Endothelial cell of umbilical vein (primary cell): ENCODE measurements at regions not wholly inside any gene's neighbourhood (a gene's known extent, or its start where the extent isn't known, plus 50 kb on each side); places are given as distances from the start of the nearest gene placed in this dataset.

Experiments used
- BruUV-seq: library from RNA; stranded (reverse); fragments of 400-500 nt; replicated peaks from 2 replicates; lab custom pipeline; 2021; lab: Mats Ljungman, UMichigan
- CTCF ChIA-PET: fragments of 300-600, 350-600 bp; sonication (Branson Sonifier 250); formaldehyde crosslinking; loops from one replicate; lab custom pipeline; 2021; ENCODE audit warnings: antibody characterized with exemption, inconsistent platforms; lab: Charles Lee
- POLR2A ChIA-PET: fragments of 300-600, 350-600 bp; sonication (Branson Sonifier 250); formaldehyde crosslinking; loops from one replicate; lab custom pipeline; 2021; ENCODE audit warnings: antibody characterized with exemption, inconsistent platforms; lab: Charles Lee
- DNase-seq: peaks from one replicate; pipeline ENCODE4 v3.0.0-alpha.2; 2011; ENCODE audit warnings: low read depth, low spot score
- FAIRE-seq: peaks from 2 replicates; lab custom pipeline; 2011; peaks lifted over from hg19 to GRCh38; lab: Jason Lieb, UNC
- H2AFZ ChIP-seq: 2 replicates; pipeline ENCODE4 v1.6.0; 2012; ENCODE audit warnings: low read depth, low read length, control low read depth, inconsistent platforms
- H3K27ac ChIP-seq: 2 replicates; pipeline ENCODE4 v1.5.1; 2011; ENCODE audit warnings: low read depth, mild to moderate bottlenecking, control low read depth, low read length, moderate library complexity; ENCODE audit not compliant: insufficient read depth
- H3K27me3 ChIP-seq, 2 experiments: 2 replicates each; pipeline versions ENCODE4 v1.6.0 to v1.6.1; 2011; ENCODE audit warnings: low read length in 2 of 2, mixed read lengths in 1 of 2; ENCODE audit not compliant: control insufficient read depth in 2 of 2, insufficient read depth in 2 of 2
- H3K36me3 ChIP-seq, 2 experiments: 2 replicates in 1 of 2; 3 replicates in 1 of 2; pipeline ENCODE4 v1.5.1; 2011; ENCODE audit warnings: low read length in 2 of 2, mild to moderate bottlenecking in 1 of 2, moderate library complexity in 1 of 2; ENCODE audit not compliant: control insufficient read depth in 2 of 2, insufficient read depth in 2 of 2; ENCODE audit errors: extremely low read depth in 1 of 2
- H3K4me1 ChIP-seq: 3 replicates; pipeline ENCODE4 v1.5.1; 2011; ENCODE audit warnings: mild to moderate bottlenecking, low read length; ENCODE audit not compliant: control insufficient read depth, insufficient read depth; ENCODE audit errors: extremely low read depth
- H3K4me2 ChIP-seq: 2 replicates; pipeline ENCODE4 v1.6.1; 2011; ENCODE audit warnings: low read length, control low read depth, mixed read lengths; ENCODE audit not compliant: insufficient read depth
- H3K4me3 ChIP-seq, 3 experiments: fragments of 200-600 bp in 1 of 3; sonication (generic), shearing (Covaris generic) in 1 of 3; replicated peaks in 1 of 3; 2 replicates each; pipeline ENCODE4 v1.5.1; 2011 to 2016; ENCODE audit warnings: control low read depth in 3 of 3, low read length in 3 of 3, mild to moderate bottlenecking in 2 of 3, inconsistent platforms in 1 of 3, low read depth in 1 of 3, moderate library complexity in 1 of 3; ENCODE audit not compliant: insufficient read depth in 1 of 3
- H3K79me2 ChIP-seq: 2 replicates; pipeline ENCODE4 v1.6.0; 2012; ENCODE audit warnings: low read length, inconsistent platforms; ENCODE audit not compliant: control insufficient read depth, insufficient read depth
- H3K9ac ChIP-seq: replicated peaks from 2 replicates; pipeline ENCODE3; 2011; ENCODE audit warnings: low read length, control low read depth; ENCODE audit not compliant: insufficient read depth; ENCODE audit errors: extremely low read depth
- H3K9me1 ChIP-seq: replicated peaks from 3 replicates; pipeline ENCODE4 v1.6.0; 2011; ENCODE audit warnings: mild to moderate bottlenecking, low read length; ENCODE audit not compliant: control insufficient read depth, insufficient read depth; ENCODE audit errors: extremely low read depth
- H3K9me3 ChIP-seq: replicated peaks from 2 replicates; pipeline ENCODE4 v1.5.1; 2012; ENCODE audit warnings: low read length, inconsistent platforms; ENCODE audit not compliant: control insufficient read depth, insufficient read depth
- H4K20me1 ChIP-seq: replicated peaks from 2 replicates; pipeline ENCODE3; 2011; ENCODE audit warnings: mild to moderate bottlenecking, low read length; ENCODE audit not compliant: control insufficient read depth, insufficient read depth; ENCODE audit errors: extremely low read depth
- EZH2 ChIP-seq: IDR thresholded peaks from 2 replicates; pipeline ENCODE4 v1.6.1; 2012; ENCODE audit warnings: borderline replicate concordance, low read depth, mild to moderate bottlenecking, moderate library complexity, low read length, inconsistent platforms; ENCODE audit not compliant: severe bottlenecking
- FOS ChIP-seq: IDR thresholded peaks from 2 replicates; pipeline ENCODE4 v1.6.1; 2011; ENCODE audit warnings: mild to moderate bottlenecking, low read length, moderate library complexity, borderline replicate concordance; ENCODE audit not compliant: insufficient read depth
- GATA2 ChIP-seq: IDR thresholded peaks from 2 replicates; pipeline ENCODE4 v1.7.0; 2011; ENCODE audit warnings: low read depth, mild to moderate bottlenecking, moderate library complexity, mixed read lengths, low read length; ENCODE audit not compliant: insufficient read length, insufficient read depth
- JUN ChIP-seq: IDR thresholded peaks from 2 replicates; pipeline ENCODE4 v1.6.1; 2011; ENCODE audit warnings: borderline replicate concordance, low read depth; ENCODE audit not compliant: insufficient read length, insufficient read depth
- MYC ChIP-seq: IDR thresholded peaks from one replicate; pipeline ENCODE4 v1.6.1; 2011; ENCODE audit warnings: mild to moderate bottlenecking, low read depth, low read length
- POLR2A ChIP-seq: IDR thresholded peaks from 2 replicates; pipeline ENCODE4 v1.6.1; 2012; ENCODE audit warnings: low read depth, mild to moderate bottlenecking, control low read depth, low read length
- POLR2AphosphoS5 ChIP-seq: IDR thresholded peaks from 2 replicates; pipeline ENCODE4 v1.6.1; 2012; ENCODE audit warnings: low read depth, mild to moderate bottlenecking, control low read depth, low read length, moderate library complexity; ENCODE audit not compliant: insufficient read depth
- dilution Hi-C: fragments of 300-500 bp; cut with MboI; formaldehyde crosslinking; loops from one replicate; pipeline ENCODE4 v1.15.0; 2019; ENCODE audit warnings: low sequenced_read_pairs; ENCODE audit not compliant: extremely low pct_ligation_motif_present
- intact Hi-C: fragments of 100-400 bp; cut with micrococcal nuclease; formaldehyde crosslinking; loops from one replicate; pipeline ENCODE4 v1.10.0; 2022
- TF ChIP-seq, protein P1 (sequence below): IDR thresholded peaks from 2 replicates; pipeline ENCODE4 v1.6.1; 2011; ENCODE audit not compliant: insufficient read depth, insufficient read length
- TF ChIP-seq, protein P2 (sequence below), 2 donors: IDR thresholded peaks; 1 replicate in 1 of 2; 2 replicates in 1 of 2; pipeline ENCODE4 v1.5.1; 2011; ENCODE audit warnings: low read length in 2 of 2, mild to moderate bottlenecking in 2 of 2, moderate library complexity in 2 of 2, control low read depth in 1 of 2, inconsistent platforms in 1 of 2, low read depth in 1 of 2; ENCODE audit not compliant: insufficient read depth in 1 of 2; ENCODE audit errors: extremely low read depth in 1 of 2

DNA sequence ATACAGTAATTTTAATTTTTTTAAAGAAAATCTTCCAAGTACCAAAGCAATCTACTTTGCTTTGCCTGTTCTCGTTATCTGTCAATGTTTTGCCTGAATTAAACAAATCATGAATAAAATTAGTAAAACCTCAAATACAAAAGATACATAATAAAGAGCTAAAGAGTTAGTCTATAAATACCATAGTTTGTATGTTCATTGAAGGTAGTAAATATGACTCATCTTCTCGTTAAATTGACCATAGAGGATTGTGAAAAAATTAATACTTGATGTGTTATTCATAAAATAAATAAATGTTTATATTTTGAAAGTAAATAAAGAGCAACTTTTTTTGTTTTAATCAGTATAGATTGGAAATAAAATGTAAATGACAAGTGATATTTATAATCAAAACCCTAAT lies 246.5 kb upstream of the PLSCR5 start:
- DNase-seq (no peak), FAIRE-seq (no peak)
- Histone ChIP-seq H3K4me3 (no peak overlapping the region), H3K9ac (no peak overlapping the region), H2AFZ (no peak overlapping the region), H4K20me1 (no peaks in the 10 kb centered on the region), H3K27ac (no peak overlapping the region), H3K27me3 (no peaks in the 10 kb centered on the region), H3K36me3 (no peaks in the 10 kb centered on the region), H3K9me3 (no peaks in the 10 kb centered on the region), H3K79me2 (no peaks in the 10 kb centered on the region), H3K4me2 (no peak overlapping the region), H3K4me1 (no peaks in the 10 kb centered on the region), H3K9me1 (no peaks in the 10 kb centered on the region)
- intact Hi-C loops (no loop called here), dilution Hi-C loops (no loop called here)
- POLR2A ChIA-PET: no interaction called here
- TF ChIP-seq POLR2A: no peak
- no peak for TF ChIP-seq FOS
- TF ChIP-seq GATA2: no peak
- TF ChIP-seq, protein P1, sequence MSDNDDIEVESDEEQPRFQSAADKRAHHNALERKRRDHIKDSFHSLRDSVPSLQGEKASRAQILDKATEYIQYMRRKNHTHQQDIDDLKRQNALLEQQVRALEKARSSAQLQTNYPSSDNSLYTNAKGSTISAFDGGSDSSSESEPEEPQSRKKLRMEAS: no peak
- TF ChIP-seq, protein P2, sequence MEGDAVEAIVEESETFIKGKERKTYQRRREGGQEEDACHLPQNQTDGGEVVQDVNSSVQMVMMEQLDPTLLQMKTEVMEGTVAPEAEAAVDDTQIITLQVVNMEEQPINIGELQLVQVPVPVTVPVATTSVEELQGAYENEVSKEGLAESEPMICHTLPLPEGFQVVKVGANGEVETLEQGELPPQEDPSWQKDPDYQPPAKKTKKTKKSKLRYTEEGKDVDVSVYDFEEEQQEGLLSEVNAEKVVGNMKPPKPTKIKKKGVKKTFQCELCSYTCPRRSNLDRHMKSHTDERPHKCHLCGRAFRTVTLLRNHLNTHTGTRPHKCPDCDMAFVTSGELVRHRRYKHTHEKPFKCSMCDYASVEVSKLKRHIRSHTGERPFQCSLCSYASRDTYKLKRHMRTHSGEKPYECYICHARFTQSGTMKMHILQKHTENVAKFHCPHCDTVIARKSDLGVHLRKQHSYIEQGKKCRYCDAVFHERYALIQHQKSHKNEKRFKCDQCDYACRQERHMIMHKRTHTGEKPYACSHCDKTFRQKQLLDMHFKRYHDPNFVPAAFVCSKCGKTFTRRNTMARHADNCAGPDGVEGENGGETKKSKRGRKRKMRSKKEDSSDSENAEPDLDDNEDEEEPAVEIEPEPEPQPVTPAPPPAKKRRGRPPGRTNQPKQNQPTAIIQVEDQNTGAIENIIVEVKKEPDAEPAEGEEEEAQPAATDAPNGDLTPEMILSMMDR (IDR thresholded peaks at IDR 0.05; ENCODE audit: extremely low read depth in 1 of 2, insufficient read depth in 1 of 2, low read depth in 1 of 2, low read length in 2 of 2): no peak
- no peak for TF ChIP-seq JUN
- TF ChIP-seq POLR2AphosphoS5: no peak
- TF ChIP-seq EZH2: no peak
- TF ChIP-seq MYC: no peak
- BruUV-seq: no TSS peak
- CTCF ChIA-PET: interaction anchor here (1.7 kb wide), 1 partner anchor 34 kb away, joined by 4 read pairs; no protein-coding TSS in a partner anchor
